CD4-positive, alpha-beta T cell treated with Interleukin-10 for 1 hour (primary cell): ENCODE measurements at regions not wholly inside any gene's neighbourhood (a gene's known extent, or its start where the extent isn't known, plus 50 kb on each side); places are given as distances from the start of the nearest gene placed in this dataset.

Experiments
- DNase-seq: peaks from one replicate; pipeline ENCODE4 v3.0.0-alpha.2; 2020

- DNase-seq: no peak
Measured at GRCh38 chr4:171629737-171630136, 183.5 kb upstream of the GALNTL6 start.

- no peak for DNase-seq
Measured at GRCh38 chr4:171629182-171629581, 184.0 kb upstream of the GALNTL6 start.

GRCh38 chr4:171626554-171626953 lies 186.7 kb upstream of the GALNTL6 start:
- no peak for DNase-seq

- DNase-seq: no peak
Measured at GRCh38 chr4:171622729-171623128, 190.5 kb upstream of the GALNTL6 start.

- no peak for DNase-seq
Measured at GRCh38 chr4:171621646-171622045, 191.6 kb upstream of the GALNTL6 start.

- DNase-seq: no peak
Measured at GRCh38 chr4:171612907-171613306, 200.3 kb upstream of the GALNTL6 start.

- DNase-seq: no peak
Measured at GRCh38 chr4:171602638-171603355, 210.4 kb upstream of the GALNTL6 start.

- no peak for DNase-seq
Measured at GRCh38 chr4:171601091-171601490, 212.1 kb upstream of the GALNTL6 start.

GRCh38 chr4:171599628-171600027 lies 213.6 kb upstream of the GALNTL6 start:
- DNase-seq: no peak

- DNase-seq: no peak
Measured at GRCh38 chr4:171594293-171594692, 218.9 kb upstream of the GALNTL6 start.

- no peak for DNase-seq
Measured at GRCh38 chr4:171590716-171591115, 222.5 kb upstream of the GALNTL6 start.

- no peak for DNase-seq
Measured at GRCh38 chr4:171588764-171589163, 224.4 kb upstream of the GALNTL6 start.

GRCh38 chr4:171588051-171588545 lies 225.1 kb upstream of the GALNTL6 start:
- no peak for DNase-seq

GRCh38 chr4:171583790-171584189 lies 229.4 kb upstream of the GALNTL6 start:
- no peak for DNase-seq

GRCh38 chr4:171582961-171583581 lies 230.1 kb upstream of the GALNTL6 start:
- DNase-seq: no peak

GRCh38 chr4:171573181-171573580 lies 240.0 kb upstream of the GALNTL6 start:
- DNase-seq: no peak

GRCh38 chr4:171565130-171565788 lies 247.9 kb upstream of the GALNTL6 start:
- DNase-seq: no peak

- DNase-seq: no peak
Measured at GRCh38 chr4:171561419-171561818, 251.8 kb upstream of the GALNTL6 start.

GRCh38 chr4:171553961-171554360 lies 259.2 kb upstream of the GALNTL6 start:
- no peak for DNase-seq

- no peak for DNase-seq
Measured at GRCh38 chr4:171542640-171543039, 270.6 kb upstream of the GALNTL6 start.

- no peak for DNase-seq
Measured at GRCh38 chr4:171538601-171539100, 274.6 kb upstream of the GALNTL6 start.

GRCh38 chr4:171534391-171534790 lies 278.8 kb upstream of the GALNTL6 start:
- DNase-seq: no peak

- DNase-seq: no peak
Measured at GRCh38 chr4:171532968-171533367, 280.2 kb upstream of the GALNTL6 start.

- no peak for DNase-seq
Measured at GRCh38 chr4:171524903-171525302, 288.3 kb upstream of the GALNTL6 start.
